Ishikawa (cell line): ENCODE measurements at regions not wholly inside any gene's neighbourhood (a gene's known extent, or its start where the extent isn't known, plus 50 kb on each side); places are given as distances from the start of the nearest gene placed in this dataset.

ENCODE experiments used
- CEBPB ChIP-seq: IDR thresholded peaks from 2 replicates; pipeline ENCODE4 v1.6.1; 2012
- CREB1 ChIP-seq: IDR thresholded peaks from 2 replicates; pipeline ENCODE4 v1.6.1; 2012; ENCODE audit warnings: low read depth
- EGR1 ChIP-seq: IDR thresholded peaks from 2 replicates; pipeline ENCODE4 v1.6.1; 2012
- EP300 ChIP-seq: IDR thresholded peaks from 2 replicates; pipeline ENCODE4 v1.6.1; 2012; ENCODE audit warnings: borderline replicate concordance
- FOXM1 ChIP-seq: IDR thresholded peaks from 2 replicates; pipeline ENCODE4 v1.6.1; 2012; ENCODE audit warnings: low read depth, borderline replicate concordance
- NFIC ChIP-seq: IDR thresholded peaks from 2 replicates; pipeline ENCODE4 v1.6.1; 2012
- RAD21 ChIP-seq: IDR thresholded peaks from 2 replicates; pipeline ENCODE4 v1.6.1; 2012; ENCODE audit warnings: low read depth
- TAF1 ChIP-seq: IDR thresholded peaks from 2 replicates; pipeline ENCODE4 v1.6.1; 2012; ENCODE audit warnings: low read depth, mild to moderate bottlenecking
- TCF12 ChIP-seq: IDR thresholded peaks from 2 replicates; pipeline ENCODE4 v1.6.1; 2012; ENCODE audit warnings: low read depth
- TEAD4 ChIP-seq: IDR thresholded peaks from 2 replicates; pipeline ENCODE4 v1.6.1; 2012
- YY1 ChIP-seq: IDR thresholded peaks from 2 replicates; pipeline ENCODE4 v1.6.1; 2012; ENCODE audit warnings: low read depth
- ZBTB7A ChIP-seq: IDR thresholded peaks from 2 replicates; pipeline ENCODE4 v1.6.1; 2012; ENCODE audit warnings: low read depth
- TF ChIP-seq, protein P1 (sequence below): IDR thresholded peaks from 2 replicates; pipeline ENCODE4 v1.6.1; 2012; ENCODE audit warnings: low read depth, mild to moderate bottlenecking
- TF ChIP-seq, protein P2 (sequence below): IDR thresholded peaks from 2 replicates; pipeline ENCODE4 v1.6.1; 2012
- TF ChIP-seq, protein P3 (sequence below): IDR thresholded peaks from 2 replicates; pipeline ENCODE4 v1.6.1; 2012

DNA sequence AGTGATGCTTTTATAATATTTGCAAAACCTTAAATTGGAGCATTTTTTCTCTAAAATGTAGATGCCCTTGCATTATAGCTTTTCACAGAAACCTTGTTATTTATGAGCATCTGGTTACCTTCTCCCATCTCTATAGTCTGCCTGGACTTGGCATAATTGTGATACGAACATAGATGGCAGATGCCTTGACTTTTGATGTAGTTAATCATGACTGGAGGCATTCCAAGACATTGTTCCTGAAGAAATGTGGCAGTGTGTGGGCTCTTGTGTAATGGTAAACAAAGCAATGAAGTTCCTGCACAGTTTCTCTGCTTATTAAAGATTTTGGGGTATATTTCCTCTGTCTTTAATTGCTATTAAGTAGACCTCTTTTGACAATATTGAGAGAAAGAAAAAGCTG is 500.1 kb downstream of the PCDH19 start:
- TF ChIP-seq TAF1 (no peak), CREB1 (no peak), TCF12 (no peak), YY1 (no peak), NFIC (no peak), FOXM1 (no peak), RAD21 (no peak), EGR1 (no peak), CEBPB (no peak)
- TF ChIP-seq, protein P1, sequence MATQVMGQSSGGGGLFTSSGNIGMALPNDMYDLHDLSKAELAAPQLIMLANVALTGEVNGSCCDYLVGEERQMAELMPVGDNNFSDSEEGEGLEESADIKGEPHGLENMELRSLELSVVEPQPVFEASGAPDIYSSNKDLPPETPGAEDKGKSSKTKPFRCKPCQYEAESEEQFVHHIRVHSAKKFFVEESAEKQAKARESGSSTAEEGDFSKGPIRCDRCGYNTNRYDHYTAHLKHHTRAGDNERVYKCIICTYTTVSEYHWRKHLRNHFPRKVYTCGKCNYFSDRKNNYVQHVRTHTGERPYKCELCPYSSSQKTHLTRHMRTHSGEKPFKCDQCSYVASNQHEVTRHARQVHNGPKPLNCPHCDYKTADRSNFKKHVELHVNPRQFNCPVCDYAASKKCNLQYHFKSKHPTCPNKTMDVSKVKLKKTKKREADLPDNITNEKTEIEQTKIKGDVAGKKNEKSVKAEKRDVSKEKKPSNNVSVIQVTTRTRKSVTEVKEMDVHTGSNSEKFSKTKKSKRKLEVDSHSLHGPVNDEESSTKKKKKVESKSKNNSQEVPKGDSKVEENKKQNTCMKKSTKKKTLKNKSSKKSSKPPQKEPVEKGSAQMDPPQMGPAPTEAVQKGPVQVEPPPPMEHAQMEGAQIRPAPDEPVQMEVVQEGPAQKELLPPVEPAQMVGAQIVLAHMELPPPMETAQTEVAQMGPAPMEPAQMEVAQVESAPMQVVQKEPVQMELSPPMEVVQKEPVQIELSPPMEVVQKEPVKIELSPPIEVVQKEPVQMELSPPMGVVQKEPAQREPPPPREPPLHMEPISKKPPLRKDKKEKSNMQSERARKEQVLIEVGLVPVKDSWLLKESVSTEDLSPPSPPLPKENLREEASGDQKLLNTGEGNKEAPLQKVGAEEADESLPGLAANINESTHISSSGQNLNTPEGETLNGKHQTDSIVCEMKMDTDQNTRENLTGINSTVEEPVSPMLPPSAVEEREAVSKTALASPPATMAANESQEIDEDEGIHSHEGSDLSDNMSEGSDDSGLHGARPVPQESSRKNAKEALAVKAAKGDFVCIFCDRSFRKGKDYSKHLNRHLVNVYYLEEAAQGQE, result no peak
- TF ChIP-seq, protein P2, sequence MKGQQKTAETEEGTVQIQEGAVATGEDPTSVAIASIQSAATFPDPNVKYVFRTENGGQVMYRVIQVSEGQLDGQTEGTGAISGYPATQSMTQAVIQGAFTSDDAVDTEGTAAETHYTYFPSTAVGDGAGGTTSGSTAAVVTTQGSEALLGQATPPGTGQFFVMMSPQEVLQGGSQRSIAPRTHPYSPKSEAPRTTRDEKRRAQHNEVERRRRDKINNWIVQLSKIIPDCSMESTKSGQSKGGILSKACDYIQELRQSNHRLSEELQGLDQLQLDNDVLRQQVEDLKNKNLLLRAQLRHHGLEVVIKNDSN, result no peak

DNA sequence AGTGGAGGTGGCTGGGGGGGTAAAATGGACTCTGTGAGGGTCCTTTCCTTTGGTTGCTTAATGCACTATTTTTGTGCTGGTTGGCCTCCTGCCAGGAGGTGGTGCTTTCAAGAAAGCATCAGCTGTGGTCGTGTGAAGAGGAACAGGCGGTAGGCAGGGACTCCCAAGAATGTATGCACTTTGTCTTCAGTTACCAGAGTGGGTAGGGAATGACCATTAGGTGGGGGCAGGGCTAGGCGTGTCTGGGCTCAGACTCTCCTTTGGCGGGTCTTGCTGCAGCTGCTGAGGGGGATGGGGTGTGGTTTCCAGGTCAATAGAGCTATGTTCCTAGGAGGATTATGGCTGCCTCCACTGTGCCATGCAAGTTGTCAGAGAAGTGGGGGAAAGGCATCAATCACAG is 509.0 kb downstream of the PCDH19 start:
- TF ChIP-seq EGR1, result no peak
- no peak for TF ChIP-seq CEBPB
- TF ChIP-seq TAF1, result no peak
- no peak for TF ChIP-seq CREB1
- TF ChIP-seq, protein P1, result no peak
- no peak for TF ChIP-seq EP300
- TF ChIP-seq NFIC, result no peak
- TF ChIP-seq, protein P3, sequence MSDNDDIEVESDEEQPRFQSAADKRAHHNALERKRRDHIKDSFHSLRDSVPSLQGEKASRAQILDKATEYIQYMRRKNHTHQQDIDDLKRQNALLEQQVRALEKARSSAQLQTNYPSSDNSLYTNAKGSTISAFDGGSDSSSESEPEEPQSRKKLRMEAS, result no peak
- no peak for TF ChIP-seq ZBTB7A
- no peak for TF ChIP-seq RAD21
- no peak for TF ChIP-seq TEAD4
- no peak for TF ChIP-seq TCF12
- TF ChIP-seq YY1, result no peak
- no peak for TF ChIP-seq FOXM1
- TF ChIP-seq, protein P2, result no peak

DNA sequence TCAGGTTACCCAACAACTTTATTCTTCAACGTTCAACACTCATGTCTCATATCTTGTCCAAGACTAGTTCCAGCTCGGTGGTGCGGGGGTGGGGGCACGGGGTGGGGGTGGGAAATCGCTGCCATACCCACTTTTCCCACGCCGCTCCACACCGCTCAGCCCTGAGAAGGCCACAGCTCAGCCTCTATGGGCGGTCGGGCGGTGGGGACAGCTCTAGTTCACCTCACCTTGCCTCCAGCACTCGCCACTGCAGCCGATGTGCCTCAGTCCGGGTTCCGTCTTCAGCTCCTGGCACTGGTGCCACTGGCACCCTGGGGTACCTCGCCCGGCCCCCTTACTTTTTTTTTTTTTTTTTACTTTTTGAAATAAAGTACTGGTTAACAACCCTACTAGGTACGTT is 522.2 kb downstream of the PCDH19 start:
- TF ChIP-seq YY1, result no peak
- TF ChIP-seq FOXM1, result no peak
- TF ChIP-seq EGR1, result no peak
- TF ChIP-seq NFIC, result no peak
- no peak for TF ChIP-seq TEAD4
- TF ChIP-seq CREB1, result no peak
- TF ChIP-seq RAD21, result no peak
- TF ChIP-seq TCF12, result no peak
- TF ChIP-seq, protein P2, result no peak
- TF ChIP-seq, protein P3, result no peak
- TF ChIP-seq, protein P1, result no peak
- no peak for TF ChIP-seq ZBTB7A
- no peak for TF ChIP-seq EP300
- TF ChIP-seq CEBPB, result no peak
- no peak for TF ChIP-seq TAF1

DNA sequence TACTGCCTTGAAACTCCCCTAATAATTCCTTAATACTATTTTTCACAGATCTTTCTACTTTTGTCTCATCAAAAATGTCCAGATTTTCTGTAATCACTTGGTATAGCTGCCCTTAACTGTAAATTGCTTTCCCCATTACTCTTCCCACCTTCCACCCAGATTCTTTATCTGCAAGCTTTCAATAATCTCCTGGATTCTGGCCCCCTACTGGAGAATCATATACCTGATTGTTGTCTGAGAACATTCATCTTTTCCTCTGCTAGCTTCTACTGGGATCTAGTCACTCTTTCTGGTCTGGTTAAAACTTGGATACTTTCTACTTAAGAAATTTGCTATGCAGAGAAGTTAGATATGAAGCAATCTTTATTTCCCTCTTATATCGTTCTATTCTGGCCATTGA is 552.6 kb downstream of the PCDH19 start:
- TF ChIP-seq, protein P3, result no peak
- no peak for TF ChIP-seq RAD21
